ENCODE measurements at regions not wholly inside any gene's neighbourhood (a gene's known extent, or its start where the extent isn't known, plus 50 kb on each side); places are given as distances from the start of the nearest gene placed in this dataset.

GRCh38 chr3:16366-16765, 180.2 kb upstream of the CHL1 start:
- intact Hi-C loops (cut with micrococcal nuclease; ENCODE audit: unreplicated experiment) = no loop called here
- H3K36me3 Mint-ChIP-seq (ENCODE audit: insufficient read depth, unreplicated experiment) = no peaks in the 10 kb centered on the region
- no peak for TF ChIP-seq CTCF (IDR thresholded peaks at IDR 0.05; ENCODE audit: insufficient read depth in 1 of 2, low read depth in 1 of 2, low read length in 1 of 2, severe bottlenecking in 1 of 2, unreplicated experiment in 1 of 2)
- H3K27me3 Mint-ChIP-seq (ENCODE audit: insufficient read depth, unreplicated experiment) = peaks cover 3% of the 10 kb centered on the region
- Histone ChIP-seq H3K4me3 (ENCODE audit: low read depth, low read length) (no peak overlapping the region), H3K27me3 (replicated peaks; ENCODE audit: control insufficient read depth, insufficient read depth, low read length) (no peaks in the 10 kb centered on the region), H3K4me1 (no peaks in the 10 kb centered on the region), H3K36me3 (ENCODE audit: control insufficient read depth, insufficient read depth, low read length) (no peaks in the 10 kb centered on the region), H3K9me3 (no peaks in the 10 kb centered on the region)
- no peak overlapping the region for H3K27ac Mint-ChIP-seq (ENCODE audit: unreplicated experiment)
- H3K4me3 Mint-ChIP-seq (ENCODE audit: unreplicated experiment) = no peak overlapping the region
- DNase-seq = no peak
- ChIA-PET CTCF (no interaction called here), POLR2A (no interaction called here)
- no peaks in the 10 kb centered on the region for H3K4me1 Mint-ChIP-seq (ENCODE audit: low read depth, unreplicated experiment)
- no TSS peak for BruUV-seq (replicated peaks)
- H3K9me3 Mint-ChIP-seq (ENCODE audit: unreplicated experiment) = peaks cover 10% of the 10 kb centered on the region

GRCh38 chr3:20421-20820, 176.1 kb upstream of the CHL1 start:
- Histone ChIP-seq H3K9me3 (no peaks in the 10 kb centered on the region), H3K36me3 (ENCODE audit: control insufficient read depth, insufficient read depth, low read length) (no peaks in the 10 kb centered on the region), H3K4me3 (ENCODE audit: low read depth, low read length) (no peak overlapping the region), H3K4me1 (no peaks in the 10 kb centered on the region), H3K27me3 (replicated peaks; ENCODE audit: control insufficient read depth, insufficient read depth, low read length) (no peaks in the 10 kb centered on the region)
- ChIA-PET POLR2A (no interaction called here), CTCF (no interaction called here)
- BruUV-seq (replicated peaks) = no TSS peak
- no peaks in the 10 kb centered on the region for H3K36me3 Mint-ChIP-seq (ENCODE audit: insufficient read depth, unreplicated experiment)
- H3K4me1 Mint-ChIP-seq (ENCODE audit: low read depth, unreplicated experiment) = no peaks in the 10 kb centered on the region
- intact Hi-C loops (cut with micrococcal nuclease; ENCODE audit: unreplicated experiment) = no loop called here
- H3K4me3 Mint-ChIP-seq (ENCODE audit: unreplicated experiment) = no peak overlapping the region
- TF ChIP-seq CTCF (IDR thresholded peaks at IDR 0.05; ENCODE audit: insufficient read depth in 1 of 2, low read depth in 1 of 2, low read length in 1 of 2, severe bottlenecking in 1 of 2, unreplicated experiment in 1 of 2) = no peak
- peaks cover 5% of the 10 kb centered on the region for H3K27me3 Mint-ChIP-seq (ENCODE audit: insufficient read depth, unreplicated experiment)
- no peak overlapping the region for H3K27ac Mint-ChIP-seq (ENCODE audit: unreplicated experiment)
- H3K9me3 Mint-ChIP-seq (ENCODE audit: unreplicated experiment) = no peaks in the 10 kb centered on the region
- DNase-seq = no peak

- DNase-seq = no peak
- no TSS peak for BruUV-seq (replicated peaks)
- no peak overlapping the region for H3K4me3 ChIP-seq (ENCODE audit: low read depth, low read length)
- CTCF ChIA-PET = no interaction called here
- Mint-ChIP-seq H3K27me3 (ENCODE audit: insufficient read depth, unreplicated experiment) (peaks cover 5% of the 10 kb centered on the region), H3K4me3 (ENCODE audit: unreplicated experiment) (no peak overlapping the region), H3K9me3 (ENCODE audit: unreplicated experiment) (no peaks in the 10 kb centered on the region), H3K27ac (ENCODE audit: unreplicated experiment) (no peak overlapping the region), H3K4me1 (ENCODE audit: low read depth, unreplicated experiment) (no peaks in the 10 kb centered on the region), H3K36me3 (ENCODE audit: insufficient read depth, unreplicated experiment) (no peaks in the 10 kb centered on the region)
- no peaks in the 10 kb centered on the region for H3K27me3 ChIP-seq (replicated peaks; ENCODE audit: control insufficient read depth, insufficient read depth, low read length)
- intact Hi-C loops (cut with micrococcal nuclease; ENCODE audit: unreplicated experiment) = no loop called here
- H3K36me3 ChIP-seq (ENCODE audit: control insufficient read depth, insufficient read depth, low read length) = no peaks in the 10 kb centered on the region
- TF ChIP-seq CTCF (IDR thresholded peaks at IDR 0.05; ENCODE audit: insufficient read depth in 1 of 2, low read depth in 1 of 2, low read length in 1 of 2, severe bottlenecking in 1 of 2, unreplicated experiment in 1 of 2) = no peak
- no peaks in the 10 kb centered on the region for H3K9me3 ChIP-seq
- POLR2A ChIA-PET = no interaction called here
- no peaks in the 10 kb centered on the region for H3K4me1 ChIP-seq
Observed at GRCh38 chr3:24006-24405, 172.6 kb upstream of the CHL1 start.

All from Caco-2 (cell line).